T-helper 1 cell treated with Interleukin-12 subunit alpha and Interleukin-12 subunit beta and Interleukin-4 antibody, amounts not matched to agents 30 ng/mL and 1 ng/mL, for 36 hours (primary cell): ENCODE measurements at regions not wholly inside any gene's neighbourhood (a gene's known extent, or its start where the extent isn't known, plus 50 kb on each side); places are given as distances from the start of the nearest gene placed in this dataset.
"Not testable (repeated sequence)": the region's sequence is repeated elsewhere in the genome, so short reads cannot be mapped to it uniquely, and the experiment has no call there.

Experiments used
- intact Hi-C: fragments of 100-400 bp; cut with micrococcal nuclease; formaldehyde crosslinking; loops from one replicate; pipeline ENCODE4 v1.15.1; 2024

GRCh38 chr4:123624959-123625358, 228.4 kb downstream of the SPRY1 start:
- intact Hi-C loops = loop anchor here (2.0 kb wide), 1 partner anchor 18 kb away; no protein-coding TSS in a partner anchor

GRCh38 chr4:123628288-123628687, 231.7 kb downstream of the SPRY1 start:
- intact Hi-C loops = no loop called here

GRCh38 chr4:123631786-123632692, 235.4 kb downstream of the SPRY1 start:
- intact Hi-C loops = no loop called here

- intact Hi-C loops = no loop called here
These were observed 236.1 kb downstream of the SPRY1 start for GRCh38 chr4:123632693-123633030.

GRCh38 chr4:123638834-123639233, 242.2 kb downstream of the SPRY1 start:
- intact Hi-C loops = no loop called here

- intact Hi-C loops = loop anchor here (2.0 kb wide), 1 partner anchor 39 kb away; no protein-coding TSS in a partner anchor
These were observed 243.7 kb downstream of the SPRY1 start for GRCh38 chr4:123640271-123640670.

- intact Hi-C loops = loop anchor here (2.0 kb wide), 1 partner anchor 40 kb away; no protein-coding TSS in a partner anchor
These were observed 244.2 kb downstream of the SPRY1 start for GRCh38 chr4:123640824-123641223.

- intact Hi-C loops = no loop called here
These were observed 247.1 kb downstream of the SPRY1 start for GRCh38 chr4:123643691-123644090.

- intact Hi-C loops = no loop called here
These were observed 252.7 kb downstream of the SPRY1 start for GRCh38 chr4:123649250-123649644.

GRCh38 chr4:123649645-123650391, 253.2 kb downstream of the SPRY1 start:
- intact Hi-C loops = no loop called here

- intact Hi-C loops = no loop called here
These were observed 254.5 kb downstream of the SPRY1 start for GRCh38 chr4:123651066-123651465.

- intact Hi-C loops = no loop called here
These were observed 255.1 kb downstream of the SPRY1 start for GRCh38 chr4:123651536-123652180.

- intact Hi-C loops = no loop called here
These were observed 255.9 kb downstream of the SPRY1 start for GRCh38 chr4:123652476-123652875.

GRCh38 chr4:123653236-123653635, 256.6 kb downstream of the SPRY1 start:
- intact Hi-C loops = no loop called here

- intact Hi-C loops = not testable (repeated sequence)
These were observed 260.2 kb downstream of the SPRY1 start for GRCh38 chr4:123656746-123657294.

- intact Hi-C loops = not testable (repeated sequence)
These were observed 261.0 kb downstream of the SPRY1 start for GRCh38 chr4:123657606-123658005.

GRCh38 chr4:123659262-123659661, 262.7 kb downstream of the SPRY1 start:
- intact Hi-C loops = loop anchor here (1.0 kb wide), 3 partner anchors 95 to 268 kb away; partner anchors contain the start of gene SPRY1

- intact Hi-C loops = loop anchor here (1.0 kb wide), 4 partner anchors 95 to 556 kb away; partner anchors contain the start of gene SPRY1
These were observed 263.1 kb downstream of the SPRY1 start for GRCh38 chr4:123659730-123660129.

GRCh38 chr4:123661080-123661737, 264.6 kb downstream of the SPRY1 start:
- intact Hi-C loops = loop anchor here (1.0 kb wide), 1 partner anchor 311 kb away; no protein-coding TSS in a partner anchor

GRCh38 chr4:123662827-123663226, 266.2 kb downstream of the SPRY1 start:
- intact Hi-C loops = no loop called here

GRCh38 chr4:123666486-123666885, 269.9 kb downstream of the SPRY1 start:
- intact Hi-C loops = no loop called here
